HCT116 (cell line): ENCODE measurements at regions not wholly inside any gene's neighbourhood (a gene's known extent, or its start where the extent isn't known, plus 50 kb on each side); places are given as distances from the start of the nearest gene placed in this dataset.

Experiments used
- ATAC-seq: fragments of 200-7000 bp; cut with Tn5 transposase; 2 replicates; pipeline ENCODE4 v1.9.1; 2020; ENCODE audit warnings: mild to moderate bottlenecking, moderate library complexity
- BruUV-seq: library from RNA; stranded (reverse); fragments of 400-500 nt; replicated peaks from 2 replicates; lab custom pipeline; 2021; lab: Mats Ljungman, UMichigan
- CTCF ChIA-PET: fragments of 300-600 bp; sonication (Branson Sonifier 250); formaldehyde crosslinking; loops from one replicate; lab custom pipeline; 2021; ENCODE audit warnings: antibody characterized with exemption; lab: Charles Lee
- POLR2A ChIA-PET: fragments of 300-600, 350-600 bp; sonication (Branson Sonifier 250); formaldehyde crosslinking; loops from one replicate; lab custom pipeline; 2021; ENCODE audit warnings: antibody characterized with exemption; lab: Charles Lee
- RAD21 ChIA-PET, 2 experiments: fragments of 300-600 bp; sonication (Branson Sonifier 250); formaldehyde crosslinking; loops; one replicate each; lab custom pipeline; 2023; ENCODE audit warnings: low total read pairs in 2 of 2; ENCODE audit not compliant: uncharacterized antibody in 2 of 2, unreplicated experiment in 2 of 2, low non-redundant PET in 1 of 2; lab: Charles Lee
- DNase-seq: peaks from one replicate; pipeline ENCODE4 v3.0.0-alpha.2; 2010; ENCODE audit warnings: low read depth, low spot score
- H2AFZ ChIP-seq: fragments of 200-600 bp; shearing (Covaris generic), sonication (generic); 2 replicates; pipeline ENCODE4 v1.6.1; 2017; ENCODE audit warnings: low read depth, mixed run types, mixed read lengths, antibody characterized with exemption, low read length; ENCODE audit not compliant: poor library complexity, severe bottlenecking
- H3K27ac ChIP-seq: 2 replicates; pipeline ENCODE4 v1.5.1; 2012; ENCODE audit warnings: low read depth, low read length
- H3K27me3 ChIP-seq: fragments of 200-600 bp; sonication (generic); 2 replicates; pipeline ENCODE4 v1.6.1; 2016; ENCODE audit warnings: mixed run types, low read length, mixed read lengths; ENCODE audit not compliant: insufficient read depth
- H3K36me3 ChIP-seq, 2 experiments: fragments of 200-500 bp in 1 of 2; fragments of 200-600 bp in 1 of 2; sonication (Bioruptor generic) in 1 of 2; sonication (generic) in 1 of 2; 2 replicates each; pipeline versions ENCODE4 v1.5.1 to v1.6.1; 2014 to 2016; ENCODE audit warnings: low read length in 2 of 2, inconsistent platforms in 1 of 2, mixed read lengths in 1 of 2, mixed run types in 1 of 2; ENCODE audit not compliant: insufficient read depth in 2 of 2, control insufficient read depth in 1 of 2
- H3K4me1 ChIP-seq, 2 experiments: fragments of 200-600 bp in 1 of 2; sonication (generic) in 1 of 2; 2 replicates each; pipeline versions ENCODE4 v1.5.1 to v1.6.1; 2012 to 2017; ENCODE audit warnings: low read length in 2 of 2, inconsistent platforms in 1 of 2, mild to moderate bottlenecking in 1 of 2, mixed read lengths in 1 of 2, mixed run types in 1 of 2, moderate library complexity in 1 of 2; ENCODE audit not compliant: insufficient read depth in 2 of 2, control insufficient read depth in 1 of 2
- H3K4me2 ChIP-seq: fragments of 200-600 bp; sonication (generic); 2 replicates; pipeline ENCODE4 v1.6.1; 2017; ENCODE audit warnings: mixed run types, low read length, mixed read lengths
- H3K4me3 ChIP-seq, 2 experiments: fragments of 200-600 bp in 1 of 2; sonication (generic) in 1 of 2; replicated peaks in 1 of 2; 2 replicates each; pipeline ENCODE4 v1.5.1; 2011 to 2016; ENCODE audit warnings: low read length in 2 of 2, control low read depth in 1 of 2, low read depth in 1 of 2, mild to moderate bottlenecking in 1 of 2, mixed read lengths in 1 of 2, mixed run types in 1 of 2
- H3K79me2 ChIP-seq: fragments of 200-600 bp; sonication (generic); 2 replicates; pipeline ENCODE4 v1.6.1; 2017; ENCODE audit warnings: mild to moderate bottlenecking, mixed run types, low read length, moderate library complexity, mixed read lengths; ENCODE audit not compliant: insufficient read depth
- H3K9ac ChIP-seq: fragments of 200-600 bp; sonication (generic); 2 replicates; pipeline ENCODE4 v1.6.1; 2016; ENCODE audit warnings: low read length, mixed read lengths
- H3K9me2 ChIP-seq: fragments of 200-600 bp; sonication (generic), shearing (Covaris generic); 2 replicates; pipeline ENCODE4 v1.6.1; 2017; ENCODE audit warnings: mixed run types, mild to moderate bottlenecking, moderate library complexity; ENCODE audit not compliant: insufficient read depth
- H3K9me3 ChIP-seq, 2 experiments: fragments of 200-500 bp in 1 of 2; fragments of 200-600 bp in 1 of 2; sonication (Bioruptor generic) in 1 of 2; sonication (generic) in 1 of 2; 2 replicates each; pipeline ENCODE4 v1.6.1; 2014 to 2017; ENCODE audit warnings: low read length in 2 of 2, mixed read lengths in 2 of 2, inconsistent platforms in 1 of 2, low read depth in 1 of 2, mild to moderate bottlenecking in 1 of 2, mixed run types in 1 of 2, moderate library complexity in 1 of 2; ENCODE audit not compliant: control insufficient read depth in 1 of 2, insufficient read depth in 1 of 2
- H4K20me1 ChIP-seq: fragments of 200-600 bp; sonication (generic), shearing (Covaris generic); 2 replicates; pipeline ENCODE4 v1.6.1; 2017; ENCODE audit warnings: mixed run types, mild to moderate bottlenecking, moderate library complexity; ENCODE audit not compliant: insufficient read depth
- CBX3 ChIP-seq: IDR thresholded peaks from 2 replicates; pipeline ENCODE4 v1.6.1; 2012; ENCODE audit warnings: low read depth
- EGR1 ChIP-seq: IDR thresholded peaks from 2 replicates; pipeline ENCODE4 v1.6.1; 2012; ENCODE audit warnings: low read depth
- JUND ChIP-seq: IDR thresholded peaks from 2 replicates; pipeline ENCODE4 v1.6.1; 2012
- SP1 ChIP-seq: IDR thresholded peaks from 2 replicates; pipeline ENCODE4 v1.6.1; 2012; ENCODE audit warnings: low read depth
- TCF7L2 ChIP-seq: IDR thresholded peaks from 2 replicates; pipeline ENCODE4 v1.7.0; 2011; ENCODE audit warnings: borderline replicate concordance, inconsistent platforms; ENCODE audit not compliant: insufficient read depth, insufficient read length; ENCODE audit errors: extremely low read depth
- ZNF274 ChIP-seq: fragments of 200-500 bp; sonication (Bioruptor generic); IDR thresholded peaks from 2 replicates; pipeline ENCODE4 v1.6.1; 2014; ENCODE audit warnings: mild to moderate bottlenecking, low read depth, low read length, inconsistent platforms
- intact Hi-C: fragments of 100-400 bp; cut with micrococcal nuclease; formaldehyde crosslinking; loops from 2 replicates; pipeline ENCODE4 v1.10.0; 2022
- TF ChIP-seq, protein P1 (sequence below): IDR thresholded peaks from 2 replicates; pipeline ENCODE4 v1.6.1; 2011; ENCODE audit warnings: mild to moderate bottlenecking, low read length, moderate library complexity; ENCODE audit not compliant: insufficient replicate concordance; ENCODE audit errors: extremely low read depth
- TF ChIP-seq, protein P2 (sequence below): IDR thresholded peaks from 2 replicates; pipeline ENCODE4 v1.6.1; 2012

DNA sequence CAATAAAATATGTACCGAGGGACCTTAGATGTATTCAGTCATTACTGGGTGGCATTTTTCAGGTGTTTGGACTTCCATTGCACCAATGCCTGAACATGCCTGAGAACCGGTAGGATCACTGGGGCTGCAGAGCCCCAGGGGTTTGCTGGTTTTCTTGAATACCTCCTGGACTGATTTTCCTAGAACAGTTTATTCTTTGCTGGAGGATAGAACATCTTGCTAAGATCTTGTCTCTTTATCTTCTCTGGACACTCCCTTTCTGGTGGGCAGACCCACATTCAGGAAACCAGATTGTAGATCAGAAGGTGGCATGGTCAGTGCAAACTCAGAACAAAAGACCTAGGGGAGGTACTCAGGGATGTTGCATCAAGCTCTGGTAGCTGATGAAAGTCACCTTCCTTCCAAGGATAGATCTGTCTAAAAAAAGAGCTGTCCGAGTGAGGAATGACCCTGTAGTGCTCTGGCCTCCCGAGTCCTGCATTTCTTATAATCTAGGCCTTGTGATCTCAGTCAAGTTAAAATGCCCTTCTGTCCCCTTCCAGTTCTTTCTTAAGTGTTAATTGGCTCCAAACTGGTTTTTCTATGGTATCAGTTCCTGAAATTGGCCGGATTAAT lies 84.8 kb downstream of the CLDN34 start (continued):
- TF ChIP-seq, protein P1, sequence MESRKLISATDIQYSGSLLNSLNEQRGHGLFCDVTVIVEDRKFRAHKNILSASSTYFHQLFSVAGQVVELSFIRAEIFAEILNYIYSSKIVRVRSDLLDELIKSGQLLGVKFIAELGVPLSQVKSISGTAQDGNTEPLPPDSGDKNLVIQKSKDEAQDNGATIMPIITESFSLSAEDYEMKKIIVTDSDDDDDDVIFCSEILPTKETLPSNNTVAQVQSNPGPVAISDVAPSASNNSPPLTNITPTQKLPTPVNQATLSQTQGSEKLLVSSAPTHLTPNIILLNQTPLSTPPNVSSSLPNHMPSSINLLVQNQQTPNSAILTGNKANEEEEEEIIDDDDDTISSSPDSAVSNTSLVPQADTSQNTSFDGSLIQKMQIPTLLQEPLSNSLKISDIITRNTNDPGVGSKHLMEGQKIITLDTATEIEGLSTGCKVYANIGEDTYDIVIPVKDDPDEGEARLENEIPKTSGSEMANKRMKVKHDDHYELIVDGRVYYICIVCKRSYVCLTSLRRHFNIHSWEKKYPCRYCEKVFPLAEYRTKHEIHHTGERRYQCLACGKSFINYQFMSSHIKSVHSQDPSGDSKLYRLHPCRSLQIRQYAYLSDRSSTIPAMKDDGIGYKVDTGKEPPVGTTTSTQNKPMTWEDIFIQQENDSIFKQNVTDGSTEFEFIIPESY: no peak
- TF ChIP-seq EGR1 (no peak), TCF7L2 (no peak), SP1 (no peak)
- TF ChIP-seq, all 23 proteins: peak for 0

- no peak for DNase-seq
Observed at GRCh38 chrX:10052906-10053625, 85.9 kb downstream of the CLDN34 start.

More at GRCh38 chrX:10052906-10053625, 85.9 kb downstream of the CLDN34 start:
- TF ChIP-seq JUND (no peak), ZNF274 (no peak), CBX3 (no peak)
- TF ChIP-seq, protein P2, sequence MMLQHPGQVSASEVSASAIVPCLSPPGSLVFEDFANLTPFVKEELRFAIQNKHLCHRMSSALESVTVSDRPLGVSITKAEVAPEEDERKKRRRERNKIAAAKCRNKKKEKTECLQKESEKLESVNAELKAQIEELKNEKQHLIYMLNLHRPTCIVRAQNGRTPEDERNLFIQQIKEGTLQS: no peak
- Histone ChIP-seq H3K9me3 (no peaks in the 10 kb centered on the region), H3K4me2 (no peak overlapping the region), H4K20me1 (no peaks in the 10 kb centered on the region), H3K79me2 (no peaks in the 10 kb centered on the region), H3K4me3 (no peak overlapping the region), H3K4me1 (no peaks in the 10 kb centered on the region), H3K9ac (no peak overlapping the region), H3K27ac (no peak overlapping the region), H3K36me3 (no peaks in the 10 kb centered on the region), H2AFZ (no peak overlapping the region), H3K27me3 (no peaks in the 10 kb centered on the region), H3K9me2 (no peaks in the 10 kb centered on the region)
- CTCF ChIA-PET: no interaction called here
- POLR2A ChIA-PET: no interaction called here
- intact Hi-C loops: no loop called here
- BruUV-seq: no TSS peak
- no peak for ATAC-seq
- RAD21 ChIA-PET: no interaction called here
